PC-3 (cell line): ENCODE measurements at regions not wholly inside any gene's neighbourhood (a gene's known extent, or its start where the extent isn't known, plus 50 kb on each side); places are given as distances from the start of the nearest gene placed in this dataset.

ENCODE experiments used
- ATAC-seq: fragments of 200-7000 bp; cut with Tn5 transposase; 2 replicates; pipeline ENCODE4 v1.9.1; 2020; ENCODE audit warnings: mild to moderate bottlenecking, moderate library complexity
- BruUV-seq: library from RNA; stranded (reverse); fragments of 400-500 nt; replicated peaks from 2 replicates; lab custom pipeline; 2021; lab: Mats Ljungman, UMichigan
- CTCF ChIA-PET: fragments of 300-600 bp; sonication (Branson Sonifier 250); formaldehyde crosslinking; loops from one replicate; lab custom pipeline; 2022; ENCODE audit warnings: antibody characterized with exemption; lab: Charles Lee
- POLR2A ChIA-PET: fragments of 300-600 bp; sonication (Branson Sonifier 250); formaldehyde crosslinking; loops from one replicate; lab custom pipeline; 2022; ENCODE audit warnings: antibody characterized with exemption; ENCODE audit not compliant: unreplicated experiment; lab: Charles Lee
- DNase-seq: peaks from one replicate; pipeline ENCODE4 v3.0.0-alpha.2; 2015
- H2AFZ ChIP-seq: fragments of 300-600 bp; sonication (generic); 2 replicates; pipeline ENCODE4 v1.6.0; 2016; ENCODE audit warnings: antibody characterized with exemption, low read length
- H3F3A ChIP-seq: fragments of 300-600 bp; sonication (generic); one replicate; pipeline ENCODE4 v1.6.0; 2017; ENCODE audit warnings: antibody characterized with exemption, low read length, control low read depth, mild to moderate bottlenecking; ENCODE audit not compliant: unreplicated experiment
- H3K27ac ChIP-seq: fragments of 300-600 bp; sonication (generic); 2 replicates; pipeline ENCODE4 v1.5.1; 2016; ENCODE audit warnings: mild to moderate bottlenecking, low read length
- H3K27me3 ChIP-seq: fragments of 300-600 bp; sonication (generic); 2 replicates; pipeline ENCODE4 v1.6.1; 2016; ENCODE audit warnings: low read length, mixed read lengths
- H3K36me3 ChIP-seq: fragments of 300-600 bp; sonication (generic); 2 replicates; pipeline ENCODE4 v1.6.1; 2016; ENCODE audit warnings: low read depth, mixed run types, low read length, mixed read lengths
- H3K4me1 ChIP-seq: fragments of 300-600 bp; sonication (generic); 2 replicates; pipeline ENCODE4 v1.5.1; 2016; ENCODE audit warnings: low read length; ENCODE audit not compliant: insufficient read depth
- H3K4me2 ChIP-seq: fragments of 300-600 bp; sonication (generic); 2 replicates; pipeline ENCODE4 v1.6.0; 2016; ENCODE audit warnings: low read length
- H3K4me3 ChIP-seq: fragments of 300-600 bp; sonication (generic); 2 replicates; pipeline ENCODE4 v1.5.1; 2016; ENCODE audit warnings: mild to moderate bottlenecking, low read length, mixed read lengths
- H3K79me2 ChIP-seq: fragments of 300-600 bp; sonication (generic); 2 replicates; pipeline ENCODE4 v1.6.1; 2017; ENCODE audit warnings: low read length, mixed read lengths
- H3K9ac ChIP-seq: fragments of 300-600 bp; sonication (generic); 2 replicates; pipeline ENCODE4 v1.6.0; 2016; ENCODE audit warnings: mild to moderate bottlenecking, low read length
- H3K9me2 ChIP-seq: fragments of 300-600 bp; sonication (generic); replicated peaks from 2 replicates; pipeline ENCODE4 v1.6.1; 2016; ENCODE audit warnings: mixed run types, low read length, mixed read lengths
- H3K9me3 ChIP-seq: fragments of 300-600 bp; sonication (generic); 2 replicates; pipeline ENCODE4 v1.6.1; 2016; ENCODE audit warnings: low read length, mixed read lengths
- H4K20me1 ChIP-seq: fragments of 300-600 bp; sonication (generic); 2 replicates; pipeline ENCODE4 v1.6.1; 2016; ENCODE audit warnings: low read length, mixed read lengths
- CTCF ChIP-seq: fragments of 300-600 bp; sonication (generic); conservative IDR thresholded peaks from 2 replicates; pipeline ENCODE4 v1.5.1; 2017; ENCODE audit warnings: antibody characterized with exemption, low read depth, mild to moderate bottlenecking, low read length
- EZH2 ChIP-seq: fragments of 300-600 bp; sonication (generic); IDR thresholded peaks from one replicate; pipeline ENCODE4 v1.6.1; 2017; ENCODE audit warnings: antibody characterized with exemption, mild to moderate bottlenecking, low read length; ENCODE audit not compliant: unreplicated experiment
- EZH2phosphoT487 ChIP-seq: fragments of 300-600 bp; sonication (generic); IDR thresholded peaks from 2 replicates; pipeline ENCODE4 v1.6.1; 2018; ENCODE audit warnings: mild to moderate bottlenecking, antibody characterized with exemption, low read length, borderline replicate concordance
- intact Hi-C: fragments of 100-400 bp; cut with micrococcal nuclease; formaldehyde crosslinking; loops from 2 replicates; pipeline ENCODE4 v1.9.0; 2023

GRCh38 chr3:137171834-137172603 lies 214.2 kb downstream of the IL20RB start:
- TF ChIP-seq EZH2phosphoT487 (no peak), EZH2 (no peak), CTCF (no peak)
- Histone ChIP-seq H3F3A (no peaks in the 10 kb centered on the region), H3K4me3 (no peak overlapping the region), H3K27me3 (no peaks in the 10 kb centered on the region; the same call in 1 of the 2 replicates), H3K9ac (no peak overlapping the region), H3K9me3 (no peaks in the 10 kb centered on the region), H3K4me2 (no peak overlapping the region), H3K4me1 (no peaks in the 10 kb centered on the region), H3K27ac (no peak overlapping the region), H4K20me1 (no peaks in the 10 kb centered on the region), H3K79me2 (no peaks in the 10 kb centered on the region), H3K9me2 (no peaks in the 10 kb centered on the region), H3K36me3 (no peaks in the 10 kb centered on the region), H2AFZ (no peak overlapping the region)
- intact Hi-C loops: no loop called here
- ATAC-seq (no peak), DNase-seq (no peak)
- ChIA-PET CTCF (no interaction called here), POLR2A (no interaction called here)
- BruUV-seq: no TSS peak

DNA sequence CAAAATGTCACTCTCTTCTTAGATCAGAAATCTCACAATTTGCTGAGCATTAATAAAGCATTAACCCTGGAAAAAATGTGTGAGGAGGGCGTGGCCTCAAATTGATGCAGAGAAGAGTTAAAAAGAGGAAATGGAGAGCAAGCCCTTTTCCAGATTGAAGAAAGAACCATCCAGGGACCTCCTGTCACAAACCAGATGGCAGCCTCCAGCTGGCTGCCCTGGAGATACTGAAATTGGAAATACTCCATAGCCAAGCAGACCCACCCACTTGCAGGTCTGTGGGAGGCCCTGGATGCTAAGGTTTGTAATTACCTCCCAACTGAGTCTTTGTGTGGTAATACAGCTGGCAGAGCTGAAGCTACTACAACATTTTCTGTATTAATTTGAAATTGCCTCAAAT lies 214.9 kb downstream of the IL20RB start:
- Histone ChIP-seq H3K4me3 (no peak overlapping the region), H3K4me2 (no peak overlapping the region), H3K27me3 (no peaks in the 10 kb centered on the region; the same call in 1 of the 2 replicates), H2AFZ (no peak overlapping the region), H3K9me3 (no peaks in the 10 kb centered on the region), H3F3A (no peaks in the 10 kb centered on the region), H4K20me1 (no peaks in the 10 kb centered on the region), H3K27ac (no peak overlapping the region), H3K9ac (no peak overlapping the region), H3K4me1 (no peaks in the 10 kb centered on the region), H3K36me3 (no peaks in the 10 kb centered on the region), H3K79me2 (no peaks in the 10 kb centered on the region), H3K9me2 (no peaks in the 10 kb centered on the region)
- ChIA-PET POLR2A (no interaction called here), CTCF (no interaction called here)
- no peak for DNase-seq
- intact Hi-C loops: no loop called here
- no peak for TF ChIP-seq EZH2phosphoT487
- no peak for TF ChIP-seq CTCF
- no peak for TF ChIP-seq EZH2
- no peak for ATAC-seq
- no TSS peak for BruUV-seq

DNA sequence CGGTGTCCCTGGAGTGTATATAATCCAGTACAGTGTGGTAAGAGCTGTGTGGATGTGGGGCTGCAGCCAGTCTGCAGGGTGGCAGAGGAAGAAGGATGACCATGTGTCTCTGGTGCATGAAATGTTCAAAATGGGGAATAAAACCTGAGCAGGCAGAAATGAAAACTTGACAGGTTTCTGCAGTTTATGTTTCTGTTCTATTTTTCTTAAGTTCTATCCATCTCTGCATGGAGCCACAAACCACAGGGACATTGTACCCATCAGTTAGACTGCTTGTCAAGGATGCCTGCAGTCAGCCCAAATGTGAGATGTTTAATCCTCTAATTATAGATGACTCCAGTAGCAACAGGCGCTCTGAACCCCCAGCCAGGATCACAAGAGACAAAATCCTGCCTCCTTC lies 216.7 kb downstream of the IL20RB start:
- CTCF ChIA-PET: no interaction called here
- POLR2A ChIA-PET: no interaction called here
- H3K4me3 ChIP-seq: no peak overlapping the region

More for the DNA sequence above, 216.7 kb downstream of the IL20RB start:
- H3K36me3 ChIP-seq: no peaks in the 10 kb centered on the region
- intact Hi-C loops: no loop called here
- ATAC-seq (no peak), DNase-seq (no peak)
- no peak overlapping the region for H3K9ac ChIP-seq
- no peaks in the 10 kb centered on the region for H3F3A ChIP-seq
- no peak overlapping the region for H2AFZ ChIP-seq
- H3K4me1 ChIP-seq: no peaks in the 10 kb centered on the region
- no peaks in the 10 kb centered on the region for H3K79me2 ChIP-seq
- H3K9me3 ChIP-seq: no peaks in the 10 kb centered on the region
- H3K9me2 ChIP-seq: no peaks in the 10 kb centered on the region
- TF ChIP-seq EZH2 (no peak), EZH2phosphoT487 (no peak), CTCF (no peak)
- H4K20me1 ChIP-seq: no peaks in the 10 kb centered on the region
- H3K27me3 ChIP-seq: no peaks in the 10 kb centered on the region; the same call in 1 of the 2 replicates
- no TSS peak for BruUV-seq
- H3K4me2 ChIP-seq: no peak overlapping the region
- H3K27ac ChIP-seq: no peak overlapping the region
